ENCODE measurements at regions not wholly inside any gene's neighbourhood (a gene's known extent, or its start where the extent isn't known, plus 50 kb on each side); places are given as distances from the start of the nearest gene placed in this dataset.

DNA sequence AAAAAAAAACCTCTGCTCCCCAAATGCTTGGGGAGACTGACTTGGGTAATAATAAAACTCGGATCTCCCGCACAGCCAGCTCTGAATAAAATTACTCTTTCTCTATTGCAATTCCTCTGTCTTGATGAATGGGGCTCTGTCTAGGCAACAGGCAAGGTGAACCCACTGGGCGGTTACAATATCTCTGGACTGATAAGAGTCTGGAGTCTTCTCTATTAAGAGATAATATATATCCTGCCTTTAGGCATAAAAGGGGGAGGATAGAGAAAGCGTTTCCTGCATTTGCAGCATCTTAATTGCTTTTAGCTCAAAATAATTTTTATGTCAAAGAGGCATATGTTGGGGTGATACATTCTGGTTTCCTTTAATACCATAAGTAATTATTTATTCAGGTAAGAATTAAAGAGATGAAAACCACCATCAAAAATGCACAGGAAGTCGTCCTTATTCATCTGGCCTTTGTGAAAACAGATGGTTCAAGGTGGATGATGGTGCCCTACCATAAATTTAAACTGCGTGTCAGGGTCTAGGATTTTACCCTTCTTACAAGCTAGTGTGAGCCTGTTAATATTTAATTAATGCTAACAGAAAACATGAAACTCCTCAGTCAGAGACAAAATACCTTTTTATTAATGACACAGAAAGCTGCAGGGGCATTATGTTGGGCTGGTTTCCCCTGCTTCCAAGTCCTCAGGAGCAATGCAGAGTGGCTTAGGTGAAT, 736.8 kb downstream of the SOCS6 start:
- TF ChIP-seq, protein P1, sequence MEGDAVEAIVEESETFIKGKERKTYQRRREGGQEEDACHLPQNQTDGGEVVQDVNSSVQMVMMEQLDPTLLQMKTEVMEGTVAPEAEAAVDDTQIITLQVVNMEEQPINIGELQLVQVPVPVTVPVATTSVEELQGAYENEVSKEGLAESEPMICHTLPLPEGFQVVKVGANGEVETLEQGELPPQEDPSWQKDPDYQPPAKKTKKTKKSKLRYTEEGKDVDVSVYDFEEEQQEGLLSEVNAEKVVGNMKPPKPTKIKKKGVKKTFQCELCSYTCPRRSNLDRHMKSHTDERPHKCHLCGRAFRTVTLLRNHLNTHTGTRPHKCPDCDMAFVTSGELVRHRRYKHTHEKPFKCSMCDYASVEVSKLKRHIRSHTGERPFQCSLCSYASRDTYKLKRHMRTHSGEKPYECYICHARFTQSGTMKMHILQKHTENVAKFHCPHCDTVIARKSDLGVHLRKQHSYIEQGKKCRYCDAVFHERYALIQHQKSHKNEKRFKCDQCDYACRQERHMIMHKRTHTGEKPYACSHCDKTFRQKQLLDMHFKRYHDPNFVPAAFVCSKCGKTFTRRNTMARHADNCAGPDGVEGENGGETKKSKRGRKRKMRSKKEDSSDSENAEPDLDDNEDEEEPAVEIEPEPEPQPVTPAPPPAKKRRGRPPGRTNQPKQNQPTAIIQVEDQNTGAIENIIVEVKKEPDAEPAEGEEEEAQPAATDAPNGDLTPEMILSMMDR (IDR thresholded peaks at IDR 0.05): no peak
- TF ChIP-seq POLR2A (IDR thresholded peaks at IDR 0.05): no peak

Measured in right lobe of liver (tissue), 4 donors.